WTC11 (cell line): ENCODE measurements at regions not wholly inside any gene's neighbourhood (a gene's known extent, or its start where the extent isn't known, plus 50 kb on each side); places are given as distances from the start of the nearest gene placed in this dataset.

Experiments
- ATAC-seq: fragments of 200-7000 bp; cut with Tn5 transposase; 2 replicates; pipeline ENCODE4 v1.10.0; 2021; ENCODE audit warnings: mild to moderate bottlenecking, moderate library complexity
- CTCF ChIA-PET: fragments of 300-600 bp; sonication (Branson Sonifier 250); formaldehyde crosslinking; loops from one replicate; lab custom pipeline; 2021; ENCODE audit warnings: antibody characterized with exemption; lab: Charles Lee
- POLR2A ChIA-PET: fragments of 350-600 bp; sonication (Branson Sonifier 250); formaldehyde crosslinking; loops from one replicate; lab custom pipeline; 2021; ENCODE audit warnings: antibody characterized with exemption; lab: Charles Lee
- DNase-seq: peaks from one replicate; pipeline ENCODE4 v3.0.0; 2021; ENCODE audit warnings: low spot score
- H3K27ac Mint-ChIP-seq: 2 replicates; pipeline ENCODE4 v1.8.0; 2021; ENCODE audit warnings: mixed read lengths
- H3K27me3 Mint-ChIP-seq: 2 replicates; pipeline ENCODE4 v1.8.0; 2021; ENCODE audit warnings: low read depth, mild to moderate bottlenecking, moderate library complexity, mixed read lengths
- H3K36me3 Mint-ChIP-seq: 2 replicates; pipeline ENCODE4 v1.8.0; 2021; ENCODE audit warnings: mixed read lengths
- H3K4me1 Mint-ChIP-seq: 2 replicates; pipeline ENCODE4 v1.8.0; 2022; ENCODE audit warnings: mixed read lengths
- H3K4me3 Mint-ChIP-seq: 2 replicates; pipeline ENCODE4 v1.8.0; 2021; ENCODE audit warnings: mild to moderate bottlenecking, moderate library complexity, mixed read lengths
- H3K9me3 Mint-ChIP-seq: 2 replicates; pipeline ENCODE4 v1.8.0; 2021; ENCODE audit warnings: mixed read lengths
- CREM ChIP-seq: sonication (generic); formaldehyde crosslinking; IDR thresholded peaks from 2 replicates; pipeline ENCODE4 v1.8.1; 2022; ENCODE audit warnings: mild to moderate bottlenecking, missing genetic modification reagents, moderate library complexity
- EMX1 ChIP-seq: fragments of 250-450 bp; sonication (Bioruptor Pico); IDR thresholded peaks from 2 replicates; pipeline ENCODE4 v1.8.0; 2021; ENCODE audit warnings: mild to moderate bottlenecking
- ESRRA ChIP-seq: sonication (generic); formaldehyde crosslinking; IDR thresholded peaks from 2 replicates; pipeline ENCODE4 v1.8.1; 2022; ENCODE audit warnings: mild to moderate bottlenecking, missing genetic modification reagents, borderline replicate concordance
- FOXK1 ChIP-seq: sonication (generic); formaldehyde crosslinking; IDR thresholded peaks from 2 replicates; pipeline ENCODE4 v1.8.0; 2022; ENCODE audit warnings: mild to moderate bottlenecking, moderate library complexity, missing genetic modification reagents
- JAZF1 ChIP-seq: fragments of 250-450 bp; sonication (Bioruptor Pico); IDR thresholded peaks from 2 replicates; pipeline ENCODE4 v1.9.0; 2021; ENCODE audit warnings: moderate library complexity, mild to moderate bottlenecking, inconsistent platforms
- KAT7 ChIP-seq: sonication (generic); formaldehyde crosslinking; IDR thresholded peaks from 2 replicates; pipeline ENCODE4 v1.8.1; 2023; ENCODE audit warnings: missing genetic modification reagents, mild to moderate bottlenecking, borderline replicate concordance
- NFE2L1 ChIP-seq: sonication (generic); formaldehyde crosslinking; IDR thresholded peaks from 2 replicates; pipeline ENCODE4 v1.8.1; 2023; ENCODE audit warnings: missing genetic modification reagents
- NFYB ChIP-seq: sonication (generic); formaldehyde crosslinking; conservative IDR thresholded peaks from 2 replicates; pipeline ENCODE4 v1.8.0; 2022; ENCODE audit warnings: low read depth, missing genetic modification reagents
- RELA ChIP-seq: sonication (generic); formaldehyde crosslinking; IDR thresholded peaks from 2 replicates; pipeline ENCODE4 v1.8.1; 2022; ENCODE audit warnings: missing genetic modification reagents, mild to moderate bottlenecking, borderline replicate concordance
- SMAD3 ChIP-seq: sonication (generic); formaldehyde crosslinking; IDR thresholded peaks from 2 replicates; pipeline ENCODE4 v1.8.0; 2022; ENCODE audit warnings: missing genetic modification reagents, mild to moderate bottlenecking, borderline replicate concordance
- ZBTB21 ChIP-seq: sonication (generic); formaldehyde crosslinking; IDR thresholded peaks from 2 replicates; pipeline ENCODE4 v1.8.1; 2023; ENCODE audit warnings: mild to moderate bottlenecking, missing genetic modification reagents, borderline replicate concordance
- ZNF423 ChIP-seq: fragments of 250-450 bp; sonication (Bioruptor Pico); IDR thresholded peaks from 2 replicates; pipeline ENCODE4 v2.1.2; 2022; ENCODE audit warnings: mild to moderate bottlenecking, moderate library complexity
- TF ChIP-seq, protein P1 (sequence below): sonication (generic); formaldehyde crosslinking; IDR thresholded peaks from 2 replicates; pipeline ENCODE4 v1.8.0; 2022; ENCODE audit warnings: mild to moderate bottlenecking, missing genetic modification reagents
- TF ChIP-seq, protein P2 (sequence below): sonication (generic); formaldehyde crosslinking; IDR thresholded peaks from 2 replicates; pipeline ENCODE4 v1.8.1; 2023; ENCODE audit warnings: mild to moderate bottlenecking, missing genetic modification reagents, moderate library complexity
- TF ChIP-seq, protein P3 (sequence below): sonication (generic); formaldehyde crosslinking; IDR thresholded peaks from 2 replicates; pipeline ENCODE4 v1.8.1; 2022; ENCODE audit warnings: low read depth, mild to moderate bottlenecking, moderate library complexity, missing genetic modification reagents, borderline replicate concordance
- TF ChIP-seq, protein P4 (sequence below): sonication (generic); formaldehyde crosslinking; conservative IDR thresholded peaks from 2 replicates; pipeline ENCODE4 v1.8.1; 2022; ENCODE audit warnings: mild to moderate bottlenecking, missing genetic modification reagents
- TF ChIP-seq, protein P5 (sequence below): sonication (generic); formaldehyde crosslinking; IDR thresholded peaks from 2 replicates; pipeline ENCODE4 v1.8.1; 2023; ENCODE audit warnings: mild to moderate bottlenecking, missing genetic modification reagents, moderate library complexity
- TF ChIP-seq, protein P6 (sequence below): fragments of 250-450 bp; sonication (Bioruptor Pico); IDR thresholded peaks from 2 replicates; pipeline ENCODE4 v1.8.0; 2021; ENCODE audit warnings: mild to moderate bottlenecking

DNA sequence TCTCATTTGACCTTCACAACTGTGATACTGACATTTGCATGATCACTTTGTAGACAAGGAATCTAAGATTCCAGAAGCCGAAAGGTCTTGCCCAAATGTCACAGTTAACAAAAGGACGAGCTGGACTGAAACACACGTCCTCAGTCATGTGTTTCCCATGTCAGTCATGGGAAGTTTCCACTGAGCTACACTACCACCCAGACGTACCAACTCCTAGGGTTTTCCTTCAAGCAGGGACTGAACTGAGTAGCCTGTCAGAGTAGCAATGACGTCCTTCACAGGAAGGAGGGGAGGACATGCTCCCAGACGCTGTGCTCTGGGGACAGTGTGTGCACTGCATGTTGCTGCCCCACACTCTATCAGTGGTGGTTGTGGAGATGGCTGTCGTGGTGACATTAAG, 215.8 kb upstream of the SMLR1 start (continued):
- TF ChIP-seq JAZF1 (CRISPR knock-in tag) (no peak), KAT7 (no peak)

DNA sequence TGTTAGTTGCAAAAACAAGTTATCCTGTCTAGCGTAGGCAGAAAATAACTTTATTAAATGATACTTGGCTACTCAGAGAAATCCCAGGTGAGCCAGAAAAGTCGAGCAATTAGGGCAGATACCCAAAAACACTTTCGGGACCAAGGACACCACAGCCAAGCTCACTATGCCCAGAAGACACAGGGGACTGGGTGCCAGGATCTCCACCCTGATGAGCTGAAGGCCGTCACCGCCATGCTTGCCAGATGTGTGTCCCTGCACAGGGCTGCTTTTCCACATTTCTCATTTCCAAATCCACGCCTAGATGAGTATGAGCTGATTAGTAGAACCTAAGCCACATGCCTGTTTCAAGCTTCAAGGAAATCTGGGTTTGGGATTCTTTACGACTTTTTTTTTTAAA, 214.0 kb upstream of the SMLR1 start:
- no peak for DNase-seq
- CTCF ChIA-PET, result no interaction called here
- Mint-ChIP-seq H3K36me3 (no peaks in the 10 kb centered on the region), H3K4me1 (peaks cover 23% of the 10 kb centered on the region), H3K27me3 (no peaks in the 10 kb centered on the region), H3K9me3 (peaks cover 6% of the 10 kb centered on the region), H3K27ac (no peak overlapping the region), H3K4me3 (no peak overlapping the region)
- no peak for TF ChIP-seq ZBTB21 (CRISPR knock-in tag)
- no peak for ATAC-seq
- POLR2A ChIA-PET, result interaction anchor here (0.5 kb wide), 1 partner anchor 539 kb away, joined by 4 read pairs; no protein-coding TSS in a partner anchor

DNA sequence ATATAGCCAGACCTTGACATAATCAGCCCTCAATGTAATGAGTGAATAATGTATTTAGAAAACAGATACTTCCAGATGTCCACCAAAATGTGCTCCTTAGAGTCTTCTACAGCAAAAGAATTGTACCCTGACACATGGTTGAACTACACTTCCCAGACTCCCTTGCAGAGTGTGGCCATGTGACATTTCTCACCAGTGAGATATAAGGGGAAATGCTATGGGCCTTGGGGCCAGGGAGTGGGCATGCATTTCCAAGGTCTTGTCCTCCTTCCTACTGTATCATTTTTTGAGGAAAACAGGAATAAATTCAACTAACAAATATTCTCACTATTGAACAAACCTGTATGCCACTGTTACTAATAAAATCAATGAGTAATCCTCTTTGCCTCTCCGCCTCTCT, 211.4 kb upstream of the SMLR1 start:
- ChIA-PET POLR2A (no interaction called here), CTCF (no interaction called here)
- DNase-seq, result no peak
- H3K27me3 Mint-ChIP-seq, result no peaks in the 10 kb centered on the region
- H3K4me3 Mint-ChIP-seq, result no peak overlapping the region
- no peaks in the 10 kb centered on the region for H3K36me3 Mint-ChIP-seq
- ATAC-seq, result peak; percentile 75
- peaks cover 6% of the 10 kb centered on the region for H3K9me3 Mint-ChIP-seq
- peaks cover 23% of the 10 kb centered on the region for H3K4me1 Mint-ChIP-seq
- H3K27ac Mint-ChIP-seq, result no peak overlapping the region
- TF ChIP-seq, protein P1, sequence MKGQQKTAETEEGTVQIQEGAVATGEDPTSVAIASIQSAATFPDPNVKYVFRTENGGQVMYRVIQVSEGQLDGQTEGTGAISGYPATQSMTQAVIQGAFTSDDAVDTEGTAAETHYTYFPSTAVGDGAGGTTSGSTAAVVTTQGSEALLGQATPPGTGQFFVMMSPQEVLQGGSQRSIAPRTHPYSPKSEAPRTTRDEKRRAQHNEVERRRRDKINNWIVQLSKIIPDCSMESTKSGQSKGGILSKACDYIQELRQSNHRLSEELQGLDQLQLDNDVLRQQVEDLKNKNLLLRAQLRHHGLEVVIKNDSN (CRISPR knock-in tag), result peak; percentile 91
- TF ChIP-seq, protein P2, sequence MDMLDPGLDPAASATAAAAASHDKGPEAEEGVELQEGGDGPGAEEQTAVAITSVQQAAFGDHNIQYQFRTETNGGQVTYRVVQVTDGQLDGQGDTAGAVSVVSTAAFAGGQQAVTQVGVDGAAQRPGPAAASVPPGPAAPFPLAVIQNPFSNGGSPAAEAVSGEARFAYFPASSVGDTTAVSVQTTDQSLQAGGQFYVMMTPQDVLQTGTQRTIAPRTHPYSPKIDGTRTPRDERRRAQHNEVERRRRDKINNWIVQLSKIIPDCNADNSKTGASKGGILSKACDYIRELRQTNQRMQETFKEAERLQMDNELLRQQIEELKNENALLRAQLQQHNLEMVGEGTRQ (CRISPR knock-in tag), result peak; percentile 92
- TF ChIP-seq NFYB (CRISPR knock-in tag), result peak; percentile 76
- TF ChIP-seq, protein P3, sequence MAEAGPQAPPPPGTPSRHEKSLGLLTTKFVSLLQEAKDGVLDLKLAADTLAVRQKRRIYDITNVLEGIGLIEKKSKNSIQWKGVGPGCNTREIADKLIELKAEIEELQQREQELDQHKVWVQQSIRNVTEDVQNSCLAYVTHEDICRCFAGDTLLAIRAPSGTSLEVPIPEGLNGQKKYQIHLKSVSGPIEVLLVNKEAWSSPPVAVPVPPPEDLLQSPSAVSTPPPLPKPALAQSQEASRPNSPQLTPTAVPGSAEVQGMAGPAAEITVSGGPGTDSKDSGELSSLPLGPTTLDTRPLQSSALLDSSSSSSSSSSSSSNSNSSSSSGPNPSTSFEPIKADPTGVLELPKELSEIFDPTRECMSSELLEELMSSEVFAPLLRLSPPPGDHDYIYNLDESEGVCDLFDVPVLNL (CRISPR knock-in tag), result no peak

DNA sequence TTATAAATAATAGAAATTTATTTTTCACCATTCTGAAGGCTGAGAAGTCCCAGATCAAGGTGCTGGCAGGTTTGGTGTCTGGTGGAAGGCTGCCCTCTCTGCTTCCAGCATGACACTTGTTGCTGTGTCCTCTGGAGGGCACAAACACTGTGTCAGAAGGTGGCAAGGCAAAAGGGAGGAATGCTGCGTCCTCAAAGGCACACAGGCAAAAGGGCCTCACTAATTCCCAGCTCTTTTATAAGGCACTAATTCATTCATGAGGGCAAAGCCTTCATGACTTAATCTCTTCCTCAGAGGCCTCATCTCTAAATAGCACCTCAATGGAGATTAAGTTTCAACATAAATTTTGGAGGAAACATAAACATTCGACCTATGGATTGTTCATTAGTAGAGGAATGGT, 209.5 kb upstream of the SMLR1 start:
- Mint-ChIP-seq H3K4me1 (peaks cover 23% of the 10 kb centered on the region), H3K27ac (no peak overlapping the region), H3K9me3 (peaks cover 6% of the 10 kb centered on the region), H3K27me3 (no peaks in the 10 kb centered on the region), H3K36me3 (no peaks in the 10 kb centered on the region), H3K4me3 (no peak overlapping the region)
- POLR2A ChIA-PET, result no interaction called here
- no peak for DNase-seq
- CTCF ChIA-PET, result interaction anchor here (2.0 kb wide), 1 partner anchor 81 kb away, joined by 9 read pairs; no protein-coding TSS in a partner anchor
- peak; percentile 38 for ATAC-seq
- no peak for TF ChIP-seq EMX1 (CRISPR knock-in tag)
- TF ChIP-seq, protein P2 (CRISPR knock-in tag), result no peak
- no peak for TF ChIP-seq RELA (CRISPR knock-in tag)
- TF ChIP-seq, protein P4, sequence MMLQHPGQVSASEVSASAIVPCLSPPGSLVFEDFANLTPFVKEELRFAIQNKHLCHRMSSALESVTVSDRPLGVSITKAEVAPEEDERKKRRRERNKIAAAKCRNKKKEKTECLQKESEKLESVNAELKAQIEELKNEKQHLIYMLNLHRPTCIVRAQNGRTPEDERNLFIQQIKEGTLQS (CRISPR knock-in tag), result no peak
- TF ChIP-seq NFE2L1 (CRISPR knock-in tag), result no peak
- no peak for TF ChIP-seq CREM (CRISPR knock-in tag)
- TF ChIP-seq FOXK1 (CRISPR knock-in tag), result no peak
- no peak for TF ChIP-seq SMAD3 (CRISPR knock-in tag)
- no peak for TF ChIP-seq ESRRA (CRISPR knock-in tag)
- TF ChIP-seq, protein P5, sequence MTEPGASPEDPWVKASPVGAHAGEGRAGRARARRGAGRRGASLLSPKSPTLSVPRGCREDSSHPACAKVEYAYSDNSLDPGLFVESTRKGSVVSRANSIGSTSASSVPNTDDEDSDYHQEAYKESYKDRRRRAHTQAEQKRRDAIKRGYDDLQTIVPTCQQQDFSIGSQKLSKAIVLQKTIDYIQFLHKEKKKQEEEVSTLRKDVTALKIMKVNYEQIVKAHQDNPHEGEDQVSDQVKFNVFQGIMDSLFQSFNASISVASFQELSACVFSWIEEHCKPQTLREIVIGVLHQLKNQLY (CRISPR knock-in tag), result no peak
- TF ChIP-seq, protein P1 (CRISPR knock-in tag), result no peak
- no peak for TF ChIP-seq ZNF423 (CRISPR knock-in tag)
- TF ChIP-seq, protein P6, sequence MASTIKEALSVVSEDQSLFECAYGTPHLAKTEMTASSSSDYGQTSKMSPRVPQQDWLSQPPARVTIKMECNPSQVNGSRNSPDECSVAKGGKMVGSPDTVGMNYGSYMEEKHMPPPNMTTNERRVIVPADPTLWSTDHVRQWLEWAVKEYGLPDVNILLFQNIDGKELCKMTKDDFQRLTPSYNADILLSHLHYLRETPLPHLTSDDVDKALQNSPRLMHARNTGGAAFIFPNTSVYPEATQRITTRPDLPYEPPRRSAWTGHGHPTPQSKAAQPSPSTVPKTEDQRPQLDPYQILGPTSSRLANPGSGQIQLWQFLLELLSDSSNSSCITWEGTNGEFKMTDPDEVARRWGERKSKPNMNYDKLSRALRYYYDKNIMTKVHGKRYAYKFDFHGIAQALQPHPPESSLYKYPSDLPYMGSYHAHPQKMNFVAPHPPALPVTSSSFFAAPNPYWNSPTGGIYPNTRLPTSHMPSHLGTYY, result no peak
- TF ChIP-seq, protein P3 (CRISPR knock-in tag), result no peak
